ENCODE measurements at regions not wholly inside any gene's neighbourhood (a gene's known extent, or its start where the extent isn't known, plus 50 kb on each side); places are given as distances from the start of the nearest gene placed in this dataset.

DNA sequence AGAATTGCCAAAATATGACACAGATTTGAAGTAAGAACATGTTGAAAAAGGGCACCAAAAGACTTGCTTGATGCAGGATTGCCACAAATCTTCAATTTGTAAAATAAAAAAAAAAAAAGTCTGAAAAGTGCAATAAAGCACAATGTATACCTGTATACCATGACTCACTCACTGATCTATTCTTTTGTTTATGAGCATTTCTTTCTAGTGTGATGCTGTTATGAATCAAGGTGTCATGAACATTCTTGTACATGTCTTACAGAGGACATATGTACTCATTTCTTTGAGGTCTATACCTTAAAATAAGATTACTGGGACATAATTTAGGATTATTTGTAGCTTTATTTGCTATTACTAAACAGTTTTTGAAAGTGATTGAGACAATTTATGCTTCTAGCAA, 464.9 kb upstream of the RBMS3 start:
- H3K36me3 ChIP-seq: no peaks in the 10 kb centered on the region

DNA sequence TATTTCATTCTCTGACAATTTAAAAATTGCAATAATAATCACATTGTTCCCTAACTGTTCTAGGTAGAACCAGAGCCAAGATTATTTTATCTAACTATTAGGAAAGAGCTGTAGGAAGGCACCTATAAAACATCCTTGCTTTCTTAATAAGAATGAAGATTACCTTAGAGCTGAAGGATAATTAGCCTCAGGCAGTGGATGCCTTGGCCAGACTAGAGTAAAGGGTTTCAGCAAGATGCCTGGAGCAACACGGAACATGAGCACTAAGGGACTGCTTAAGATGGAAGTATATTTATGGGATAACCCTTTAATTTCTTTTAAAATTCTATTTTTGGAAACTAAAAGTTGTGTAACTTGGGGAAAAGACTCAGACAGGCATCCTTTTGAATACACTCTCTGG, 456.6 kb upstream of the RBMS3 start:
- H3K4me1 ChIP-seq (ENCODE audit: control insufficient read depth in 1 of 2, insufficient read depth in 1 of 2, low read depth in 1 of 2, low read length in 1 of 2): no peaks in the 10 kb centered on the region
- TF ChIP-seq, protein P1, sequence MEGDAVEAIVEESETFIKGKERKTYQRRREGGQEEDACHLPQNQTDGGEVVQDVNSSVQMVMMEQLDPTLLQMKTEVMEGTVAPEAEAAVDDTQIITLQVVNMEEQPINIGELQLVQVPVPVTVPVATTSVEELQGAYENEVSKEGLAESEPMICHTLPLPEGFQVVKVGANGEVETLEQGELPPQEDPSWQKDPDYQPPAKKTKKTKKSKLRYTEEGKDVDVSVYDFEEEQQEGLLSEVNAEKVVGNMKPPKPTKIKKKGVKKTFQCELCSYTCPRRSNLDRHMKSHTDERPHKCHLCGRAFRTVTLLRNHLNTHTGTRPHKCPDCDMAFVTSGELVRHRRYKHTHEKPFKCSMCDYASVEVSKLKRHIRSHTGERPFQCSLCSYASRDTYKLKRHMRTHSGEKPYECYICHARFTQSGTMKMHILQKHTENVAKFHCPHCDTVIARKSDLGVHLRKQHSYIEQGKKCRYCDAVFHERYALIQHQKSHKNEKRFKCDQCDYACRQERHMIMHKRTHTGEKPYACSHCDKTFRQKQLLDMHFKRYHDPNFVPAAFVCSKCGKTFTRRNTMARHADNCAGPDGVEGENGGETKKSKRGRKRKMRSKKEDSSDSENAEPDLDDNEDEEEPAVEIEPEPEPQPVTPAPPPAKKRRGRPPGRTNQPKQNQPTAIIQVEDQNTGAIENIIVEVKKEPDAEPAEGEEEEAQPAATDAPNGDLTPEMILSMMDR (IDR thresholded peaks at IDR 0.05): no peak
- H3K4me3 ChIP-seq (ENCODE audit: low read depth in 1 of 2, low read length in 1 of 2): no peak overlapping the region
- no peaks in the 10 kb centered on the region for H3K9me3 ChIP-seq
- no peaks in the 10 kb centered on the region for H3K27me3 ChIP-seq
- no peak overlapping the region for H3K27ac ChIP-seq
- H3K36me3 ChIP-seq: no peaks in the 10 kb centered on the region

More for the DNA sequence above, 464.9 kb upstream of the RBMS3 start:
- no peaks in the 10 kb centered on the region for H3K4me1 ChIP-seq (ENCODE audit: control insufficient read depth in 1 of 2, insufficient read depth in 1 of 2, low read depth in 1 of 2, low read length in 1 of 2)
- TF ChIP-seq, protein P1 (IDR thresholded peaks at IDR 0.05): no peak
- no peak overlapping the region for H3K4me3 ChIP-seq (ENCODE audit: low read depth in 1 of 2, low read length in 1 of 2)
- peaks cover 6% of the 10 kb centered on the region for H3K9me3 ChIP-seq
- H3K27ac ChIP-seq: no peak overlapping the region
- H3K27me3 ChIP-seq: no peaks in the 10 kb centered on the region

DNA sequence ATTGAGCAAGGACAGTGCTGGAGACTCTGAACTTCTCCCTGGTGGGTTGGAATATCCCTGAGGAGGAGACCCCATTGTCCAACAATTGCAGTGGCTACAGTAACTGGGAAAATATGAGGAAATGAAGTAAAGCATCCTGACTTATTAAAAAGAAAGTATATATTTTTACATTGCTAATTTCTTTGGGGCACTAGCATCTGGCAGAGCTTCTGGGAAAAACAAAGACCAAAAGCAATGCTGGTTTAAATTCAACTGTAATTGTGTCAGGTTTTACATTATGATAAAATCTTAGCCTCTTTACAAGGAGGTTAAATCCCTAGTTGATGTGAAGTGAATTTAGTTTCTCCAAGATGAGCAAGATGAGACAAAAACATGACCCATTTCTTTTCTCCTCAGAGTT, 454.0 kb upstream of the RBMS3 start:
- Histone ChIP-seq H3K9me3 (no peaks in the 10 kb centered on the region), H3K27me3 (no peaks in the 10 kb centered on the region), H3K36me3 (no peaks in the 10 kb centered on the region), H3K4me1 (ENCODE audit: control insufficient read depth in 1 of 2, insufficient read depth in 1 of 2, low read depth in 1 of 2, low read length in 1 of 2) (no peaks in the 10 kb centered on the region), H3K27ac (no peak overlapping the region), H3K4me3 (ENCODE audit: low read depth in 1 of 2, low read length in 1 of 2) (no peak overlapping the region)
- TF ChIP-seq, protein P1 (IDR thresholded peaks at IDR 0.05): no peak

DNA sequence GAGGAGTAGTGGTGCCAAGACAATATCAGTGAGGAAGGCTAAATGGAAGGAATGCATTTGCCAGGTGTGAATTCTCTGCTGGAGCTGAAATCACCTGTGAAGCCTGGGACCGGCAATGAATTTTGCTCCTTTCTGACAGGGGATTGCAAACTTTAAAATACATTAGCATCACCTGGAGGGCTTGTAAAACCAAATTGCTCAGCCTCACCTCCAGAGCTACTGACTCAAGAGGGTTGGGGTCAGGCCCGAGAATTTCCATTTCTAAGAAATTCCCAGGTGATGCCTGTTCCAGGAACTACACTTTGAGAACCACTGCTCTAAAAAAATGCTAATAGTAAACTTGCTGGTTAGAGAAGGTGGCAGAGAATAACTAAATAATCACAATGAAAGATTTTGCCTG, 445.6 kb upstream of the RBMS3 start:
- TF ChIP-seq, protein P1 (IDR thresholded peaks at IDR 0.05): no peak
- Histone ChIP-seq H3K27ac (no peak overlapping the region), H3K27me3 (no peaks in the 10 kb centered on the region), H3K4me3 (ENCODE audit: low read depth in 1 of 2, low read length in 1 of 2) (no peak overlapping the region), H3K4me1 (ENCODE audit: control insufficient read depth in 1 of 2, insufficient read depth in 1 of 2, low read depth in 1 of 2, low read length in 1 of 2) (no peaks in the 10 kb centered on the region), H3K36me3 (no peaks in the 10 kb centered on the region), H3K9me3 (no peaks in the 10 kb centered on the region)

DNA sequence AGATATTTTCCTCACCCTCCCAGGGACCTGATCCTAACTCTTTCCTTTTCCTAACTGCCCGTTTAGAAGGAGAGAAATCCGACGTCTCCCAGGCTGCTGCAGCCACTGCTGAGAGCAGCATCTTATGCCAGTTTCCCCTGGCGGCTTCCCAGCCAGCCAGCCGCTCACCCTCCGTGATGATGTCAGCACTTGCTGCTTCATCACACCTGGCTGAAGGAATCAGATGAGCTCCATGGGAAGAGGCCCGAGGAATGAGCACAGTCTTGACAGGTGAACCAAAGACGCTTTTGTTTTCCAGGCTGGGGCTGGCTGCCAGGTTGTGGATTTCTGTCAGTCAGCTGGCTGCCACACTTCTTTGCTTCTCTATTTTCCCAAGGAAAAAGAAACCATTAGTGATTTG, 445.1 kb upstream of the RBMS3 start:
- no peaks in the 10 kb centered on the region for H3K36me3 ChIP-seq
- no peaks in the 10 kb centered on the region for H3K27me3 ChIP-seq
- no peak overlapping the region for H3K4me3 ChIP-seq (ENCODE audit: low read depth in 1 of 2, low read length in 1 of 2)
- H3K9me3 ChIP-seq: no peaks in the 10 kb centered on the region
- TF ChIP-seq, protein P1 (IDR thresholded peaks at IDR 0.05): no peak
- no peak overlapping the region for H3K27ac ChIP-seq
- no peaks in the 10 kb centered on the region for H3K4me1 ChIP-seq (ENCODE audit: control insufficient read depth in 1 of 2, insufficient read depth in 1 of 2, low read depth in 1 of 2, low read length in 1 of 2)

DNA sequence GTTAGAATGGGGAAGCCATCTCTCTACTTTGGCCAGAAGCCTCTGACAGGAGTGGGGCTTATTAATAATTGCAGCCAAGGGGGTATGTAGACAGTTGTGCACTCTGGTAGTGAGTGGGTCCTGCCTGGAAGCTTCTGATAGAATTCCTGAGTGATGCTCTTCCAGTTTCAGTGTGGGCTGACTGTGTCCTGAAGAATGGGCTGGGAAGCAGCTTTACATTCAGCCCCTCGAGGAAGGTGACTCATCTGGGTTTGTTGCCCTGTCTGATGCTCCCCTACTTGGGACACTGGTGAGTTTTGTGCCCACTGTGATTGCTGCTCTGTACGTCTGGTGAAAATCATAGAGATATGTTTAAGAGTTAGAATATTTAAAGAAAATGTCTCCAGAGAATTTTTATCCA, 444.7 kb upstream of the RBMS3 start:
- Histone ChIP-seq H3K4me1 (ENCODE audit: control insufficient read depth in 1 of 2, insufficient read depth in 1 of 2, low read depth in 1 of 2, low read length in 1 of 2) (no peaks in the 10 kb centered on the region), H3K4me3 (ENCODE audit: low read depth in 1 of 2, low read length in 1 of 2) (no peak overlapping the region), H3K9me3 (no peaks in the 10 kb centered on the region), H3K27me3 (no peaks in the 10 kb centered on the region), H3K36me3 (no peaks in the 10 kb centered on the region), H3K27ac (no peak overlapping the region)
- TF ChIP-seq, protein P1 (IDR thresholded peaks at IDR 0.05): no peak
